ENCODE measurements at regions not wholly inside any gene's neighbourhood (a gene's known extent, or its start where the extent isn't known, plus 50 kb on each side); places are given as distances from the start of the nearest gene placed in this dataset.

DNA sequence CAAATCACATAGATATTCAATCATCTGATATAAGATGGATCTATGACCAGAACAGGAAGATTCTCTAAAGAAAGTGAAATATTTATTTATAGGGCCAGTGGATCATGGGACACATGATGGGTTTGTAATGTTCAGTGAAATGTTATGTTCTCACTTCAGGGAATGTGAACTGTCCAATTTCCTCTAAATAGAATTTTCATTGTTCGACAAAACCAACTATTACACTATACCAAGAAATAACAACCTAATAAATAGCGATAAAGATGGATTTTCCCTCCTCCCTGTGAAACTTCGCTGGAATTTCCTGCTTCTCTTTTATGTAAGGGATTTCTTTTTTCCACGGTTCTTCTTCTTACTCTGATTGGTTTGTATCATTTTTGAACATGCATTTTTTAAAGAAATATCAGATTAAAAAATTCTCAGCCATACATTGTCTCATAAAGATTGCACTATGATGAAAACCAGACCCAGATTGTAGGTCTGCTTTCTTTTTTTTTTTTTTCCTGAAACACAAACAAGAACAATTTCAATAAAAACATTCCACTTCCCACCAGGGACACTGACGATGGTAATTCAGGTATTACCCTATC, 139.8 kb upstream of the ZEB1 start:
- Histone ChIP-seq H3F3A (ENCODE audit: low read length, unreplicated experiment) (no peaks in the 10 kb centered on the region), H3K4me2 (ENCODE audit: low read length) (no peak overlapping the region), H3K9me3 (ENCODE audit: low read length) (no peaks in the 10 kb centered on the region), H3K4me1 (ENCODE audit: insufficient read depth, low read length) (no peaks in the 10 kb centered on the region), H3K4me3 (ENCODE audit: low read length) (no peak overlapping the region), H3K9me2 (replicated peaks; ENCODE audit: low read length) (no peaks in the 10 kb centered on the region), H3K27ac (ENCODE audit: low read length) (no peak overlapping the region), H3K27me3 (ENCODE audit: low read length) (no peaks in the 10 kb centered on the region), H3K9ac (ENCODE audit: low read length) (no peak overlapping the region), H2AFZ (ENCODE audit: low read length) (no peak overlapping the region), H4K20me1 (ENCODE audit: low read length) (no peaks in the 10 kb centered on the region), H3K36me3 (ENCODE audit: low read depth, low read length) (no peaks in the 10 kb centered on the region), H3K79me2 (ENCODE audit: low read length) (no peaks in the 10 kb centered on the region)
- TF ChIP-seq EZH2 (IDR thresholded peaks at IDR 0.05; ENCODE audit: low read length, unreplicated experiment) (no peak), EZH2phosphoT487 (IDR thresholded peaks at IDR 0.05; ENCODE audit: borderline replicate concordance, low read length) (no peak)
- TF ChIP-seq, protein P1, sequence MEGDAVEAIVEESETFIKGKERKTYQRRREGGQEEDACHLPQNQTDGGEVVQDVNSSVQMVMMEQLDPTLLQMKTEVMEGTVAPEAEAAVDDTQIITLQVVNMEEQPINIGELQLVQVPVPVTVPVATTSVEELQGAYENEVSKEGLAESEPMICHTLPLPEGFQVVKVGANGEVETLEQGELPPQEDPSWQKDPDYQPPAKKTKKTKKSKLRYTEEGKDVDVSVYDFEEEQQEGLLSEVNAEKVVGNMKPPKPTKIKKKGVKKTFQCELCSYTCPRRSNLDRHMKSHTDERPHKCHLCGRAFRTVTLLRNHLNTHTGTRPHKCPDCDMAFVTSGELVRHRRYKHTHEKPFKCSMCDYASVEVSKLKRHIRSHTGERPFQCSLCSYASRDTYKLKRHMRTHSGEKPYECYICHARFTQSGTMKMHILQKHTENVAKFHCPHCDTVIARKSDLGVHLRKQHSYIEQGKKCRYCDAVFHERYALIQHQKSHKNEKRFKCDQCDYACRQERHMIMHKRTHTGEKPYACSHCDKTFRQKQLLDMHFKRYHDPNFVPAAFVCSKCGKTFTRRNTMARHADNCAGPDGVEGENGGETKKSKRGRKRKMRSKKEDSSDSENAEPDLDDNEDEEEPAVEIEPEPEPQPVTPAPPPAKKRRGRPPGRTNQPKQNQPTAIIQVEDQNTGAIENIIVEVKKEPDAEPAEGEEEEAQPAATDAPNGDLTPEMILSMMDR (conservative IDR thresholded peaks at IDR 0.05; ENCODE audit: low read depth, low read length) = no peak
- no peak for DNase-seq
- POLR2A ChIA-PET (ENCODE audit: unreplicated experiment) = no interaction called here
- intact Hi-C loops (cut with micrococcal nuclease) = no loop called here
- CTCF ChIA-PET = no interaction called here
- no TSS peak for BruUV-seq (replicated peaks)
- ATAC-seq = no peak

DNA sequence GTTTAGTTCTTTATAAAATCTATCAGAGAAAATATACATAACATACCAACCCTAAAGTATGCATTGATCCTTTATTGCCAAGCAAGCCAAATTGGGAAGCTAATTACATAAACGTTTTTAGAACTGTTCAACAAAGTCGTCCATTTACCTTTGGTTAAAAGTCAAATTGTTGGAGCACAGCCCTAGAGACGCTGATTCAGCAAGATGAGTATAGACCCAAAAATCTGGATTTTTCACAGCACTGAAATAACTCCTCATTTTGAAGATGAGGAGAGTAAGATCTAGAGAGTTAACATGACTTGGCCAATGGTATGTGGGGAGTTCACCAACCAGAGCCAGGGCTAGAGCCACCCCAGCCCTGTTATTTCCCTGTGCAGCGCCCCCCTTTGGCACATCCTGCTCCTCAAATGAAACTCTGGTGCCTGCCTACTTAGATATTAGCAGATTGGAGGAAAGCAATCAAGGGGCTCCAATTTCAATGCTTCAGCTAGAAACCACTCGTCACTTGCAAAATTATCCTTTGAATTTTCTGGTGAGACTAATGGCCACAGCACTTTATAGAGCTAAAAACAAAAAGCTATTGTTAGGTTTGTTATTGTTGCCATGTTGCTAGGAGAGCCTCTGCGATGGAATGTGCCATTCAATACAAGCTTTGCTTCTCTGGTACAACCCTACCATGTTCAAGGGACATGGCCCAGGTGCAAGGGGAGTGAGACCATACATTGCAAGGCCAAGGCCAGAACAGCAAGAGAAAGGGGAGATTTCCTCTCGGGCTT, 132.6 kb upstream of the ZEB1 start:
- no TSS peak for BruUV-seq (replicated peaks)
- H3K27ac ChIP-seq (ENCODE audit: low read length) = no peak overlapping the region
- no peak overlapping the region for H3K4me2 ChIP-seq (ENCODE audit: low read length)
- H3K9me3 ChIP-seq (ENCODE audit: low read length) = no peaks in the 10 kb centered on the region
- no peaks in the 10 kb centered on the region for H3K79me2 ChIP-seq (ENCODE audit: low read length)
- intact Hi-C loops (cut with micrococcal nuclease) = no loop called here
- ATAC-seq = no peak
- no peaks in the 10 kb centered on the region for H3K36me3 ChIP-seq (ENCODE audit: low read depth, low read length)
- H3K4me1 ChIP-seq (ENCODE audit: insufficient read depth, low read length) = no peaks in the 10 kb centered on the region
- H3K27me3 ChIP-seq (ENCODE audit: low read length) = no peaks in the 10 kb centered on the region
- POLR2A ChIA-PET (ENCODE audit: unreplicated experiment) = no interaction called here
- TF ChIP-seq EZH2phosphoT487 (IDR thresholded peaks at IDR 0.05; ENCODE audit: borderline replicate concordance, low read length) = no peak
- TF ChIP-seq, protein P1 (conservative IDR thresholded peaks at IDR 0.05; ENCODE audit: low read depth, low read length) = 0 out of 2 replicates have a peak, but pooled peaks have one; percentile 17
- CTCF ChIA-PET = no interaction called here
- H4K20me1 ChIP-seq (ENCODE audit: low read length) = no peaks in the 10 kb centered on the region
- no peak for DNase-seq
- H3K9me2 ChIP-seq (replicated peaks; ENCODE audit: low read length) = no peaks in the 10 kb centered on the region
- H3K4me3 ChIP-seq (ENCODE audit: low read length) = no peak overlapping the region
- no peak overlapping the region for H2AFZ ChIP-seq (ENCODE audit: low read length)
- H3K9ac ChIP-seq (ENCODE audit: low read length) = no peak overlapping the region
- H3F3A ChIP-seq (ENCODE audit: low read length, unreplicated experiment) = no peaks in the 10 kb centered on the region

DNA sequence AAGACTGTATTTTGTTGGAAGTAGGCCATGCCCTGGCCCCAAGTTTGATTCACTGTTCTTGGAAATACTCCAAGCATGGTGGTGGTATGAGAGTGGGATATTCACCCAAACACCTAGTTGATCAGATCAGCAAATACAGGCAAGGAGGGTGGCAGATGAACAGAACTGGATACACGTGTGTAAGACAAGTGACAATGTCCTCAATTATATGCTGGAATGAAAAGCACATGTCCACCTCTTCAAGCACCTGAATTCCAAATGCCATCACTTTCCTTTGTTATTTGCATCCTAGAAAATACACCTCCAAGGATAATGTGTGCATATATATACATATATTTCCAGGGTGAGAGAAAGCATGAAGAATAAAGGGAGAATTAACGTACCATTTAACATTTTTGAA, 131.8 kb upstream of the ZEB1 start:
- DNase-seq = no peak
- Histone ChIP-seq H4K20me1 (ENCODE audit: low read length) (no peaks in the 10 kb centered on the region), H3K79me2 (ENCODE audit: low read length) (no peaks in the 10 kb centered on the region), H2AFZ (ENCODE audit: low read length) (no peak overlapping the region), H3K27me3 (ENCODE audit: low read length) (no peaks in the 10 kb centered on the region), H3K4me1 (ENCODE audit: insufficient read depth, low read length) (no peaks in the 10 kb centered on the region), H3K4me3 (ENCODE audit: low read length) (no peak overlapping the region), H3F3A (ENCODE audit: low read length, unreplicated experiment) (no peaks in the 10 kb centered on the region), H3K9me3 (ENCODE audit: low read length) (no peaks in the 10 kb centered on the region), H3K27ac (ENCODE audit: low read length) (no peak overlapping the region), H3K9ac (ENCODE audit: low read length) (no peak overlapping the region), H3K4me2 (ENCODE audit: low read length) (no peak overlapping the region), H3K36me3 (ENCODE audit: low read depth, low read length) (no peaks in the 10 kb centered on the region), H3K9me2 (replicated peaks; ENCODE audit: low read length) (no peaks in the 10 kb centered on the region)
- CTCF ChIA-PET = no interaction called here
- ATAC-seq = no peak
- intact Hi-C loops (cut with micrococcal nuclease) = no loop called here
- TF ChIP-seq, protein P1 (conservative IDR thresholded peaks at IDR 0.05; ENCODE audit: low read depth, low read length) = no peak
- TF ChIP-seq EZH2 (IDR thresholded peaks at IDR 0.05; ENCODE audit: low read length, unreplicated experiment) (no peak), EZH2phosphoT487 (IDR thresholded peaks at IDR 0.05; ENCODE audit: borderline replicate concordance, low read length) (no peak)
- POLR2A ChIA-PET (ENCODE audit: unreplicated experiment) = no interaction called here
- no TSS peak for BruUV-seq (replicated peaks)

Measured in PC-3 (cell line).